Umbilical cord (tissue), 1 donor: ENCODE measurements at regions not wholly inside any gene's neighbourhood (a gene's known extent, or its start where the extent isn't known, plus 50 kb on each side); places are given as distances from the start of the nearest gene placed in this dataset.
"Not testable (repeated sequence)": the region's sequence is repeated elsewhere in the genome, so short reads cannot be mapped to it uniquely, and the experiment has no call there.

Source experiments
- DNase-seq: peaks from one replicate; pipeline ENCODE4 v3.0.0-alpha.2; 2015; ENCODE audit warnings: low spot score

- DNase-seq, result no peak
These were observed 151.1 kb upstream of the MAMLD1 start for GRCh38 chrX:150211988-150212387.

- DNase-seq, result peak; percentile 49
These were observed 150.2 kb upstream of the MAMLD1 start for GRCh38 chrX:150212672-150213480.

- DNase-seq, result no peak
These were observed 149.6 kb upstream of the MAMLD1 start for GRCh38 chrX:150213481-150214030.

GRCh38 chrX:150216000-150216399 is 147.1 kb upstream of the MAMLD1 start:
- not testable (repeated sequence) for DNase-seq

- no peak for DNase-seq
These were observed 146.4 kb upstream of the MAMLD1 start for GRCh38 chrX:150216716-150217115.

- DNase-seq, result no peak
These were observed 145.5 kb upstream of the MAMLD1 start for GRCh38 chrX:150217609-150218008.

GRCh38 chrX:150219374-150220185 is 143.5 kb upstream of the MAMLD1 start:
- peak; percentile 6 for DNase-seq

GRCh38 chrX:150223176-150224015 is 139.7 kb upstream of the MAMLD1 start:
- DNase-seq, result no peak

- DNase-seq, result no peak
These were observed 138.4 kb upstream of the MAMLD1 start for GRCh38 chrX:150224676-150225075.

- no peak for DNase-seq
These were observed 137.9 kb upstream of the MAMLD1 start for GRCh38 chrX:150225266-150225665.

GRCh38 chrX:150225756-150226155 is 137.4 kb upstream of the MAMLD1 start:
- no peak for DNase-seq

- no peak for DNase-seq
These were observed 136.7 kb upstream of the MAMLD1 start for GRCh38 chrX:150226223-150226965.

GRCh38 chrX:150227321-150227860 is 135.7 kb upstream of the MAMLD1 start:
- no peak for DNase-seq

GRCh38 chrX:150227873-150228410 is 135.2 kb upstream of the MAMLD1 start:
- DNase-seq, result no peak

- DNase-seq, result no peak
These were observed 134.7 kb upstream of the MAMLD1 start for GRCh38 chrX:150228431-150228830.

GRCh38 chrX:150229030-150229429 is 134.1 kb upstream of the MAMLD1 start:
- DNase-seq, result no peak

- DNase-seq, result no peak
These were observed 133.6 kb upstream of the MAMLD1 start for GRCh38 chrX:150229481-150229880.

GRCh38 chrX:150230952-150231351 is 132.2 kb upstream of the MAMLD1 start:
- DNase-seq, result not testable (repeated sequence)

- DNase-seq, result not testable (repeated sequence)
These were observed 131.7 kb upstream of the MAMLD1 start for GRCh38 chrX:150231368-150231767.

- not testable (repeated sequence) for DNase-seq
These were observed 130.9 kb upstream of the MAMLD1 start for GRCh38 chrX:150232222-150232621.
